IPS DF 6.9 (cell line): ENCODE measurements at regions not wholly inside any gene's neighbourhood (a gene's known extent, or its start where the extent isn't known, plus 50 kb on each side); places are given as distances from the start of the nearest gene placed in this dataset.

Source experiments
- DNase-seq: peaks from one replicate; pipeline ENCODE4 v3.0.0-alpha.2; 2013; ENCODE audit warnings: low read depth, low spot score
- H3K27ac ChIP-seq: one replicate; pipeline ENCODE4 v1.5.1; 2013; ENCODE audit warnings: low read length, control low read depth
- H3K27me3 ChIP-seq: 2 replicates; pipeline ENCODE4 v1.6.1; 2013; ENCODE audit warnings: mild to moderate bottlenecking, low read length; ENCODE audit not compliant: control insufficient read depth, insufficient read depth
- H3K36me3 ChIP-seq: 2 replicates; pipeline ENCODE4 v1.6.1; 2013; ENCODE audit warnings: low read length; ENCODE audit not compliant: control insufficient read depth, insufficient read depth
- H3K4me1 ChIP-seq: 2 replicates; pipeline ENCODE4 v1.6.1; 2013; ENCODE audit warnings: low read length; ENCODE audit not compliant: control insufficient read depth, insufficient read depth
- H3K4me3 ChIP-seq: 2 replicates; pipeline ENCODE4 v1.5.1; 2013; ENCODE audit warnings: mild to moderate bottlenecking, low read length
- H3K9me3 ChIP-seq: 2 replicates; pipeline ENCODE4 v1.6.1; 2013; ENCODE audit warnings: low read length, inconsistent platforms; ENCODE audit not compliant: control insufficient read depth, insufficient read depth
- WGBS: extraction: QIAGEN DNeasy Blood & Tissue Kit; methylation state at CpG from one replicate; pipeline ENCODE4 v1.1.7; 2013; ENCODE audit warnings: mixed read lengths, missing lambda C conversion rate; ENCODE audit not compliant: insufficient read length, insufficient coverage; 5-methylcytosine and 5-hydroxymethylcytosine counted together

DNA sequence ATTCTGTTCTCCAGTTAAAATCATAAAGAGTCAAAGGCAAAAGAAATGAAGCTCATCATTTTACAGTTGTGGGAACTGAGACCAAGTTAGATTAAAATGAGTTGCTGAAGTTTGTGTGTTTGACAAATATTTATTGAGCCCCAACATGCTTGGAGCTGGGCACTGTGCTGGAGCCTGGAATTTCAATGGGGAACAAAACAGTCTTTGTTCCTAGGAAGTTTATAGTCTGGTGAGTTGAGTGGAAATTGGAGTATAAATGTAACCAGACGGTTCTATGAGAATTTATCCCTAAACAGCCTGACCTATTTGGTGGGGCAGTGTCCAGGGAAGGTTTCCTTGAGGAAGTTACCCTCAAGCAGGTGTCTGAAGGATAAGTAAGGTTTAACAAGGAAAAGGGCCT, 294.4 kb downstream of the PRDM2 start:
- DNase-seq: no peak
- Histone ChIP-seq H3K27me3 (no peaks in the 10 kb centered on the region), H3K4me1 (no peaks in the 10 kb centered on the region), H3K9me3 (no peaks in the 10 kb centered on the region; the same call in 1 of the 2 replicates), H3K27ac (no peak overlapping the region), H3K4me3 (no peak overlapping the region), H3K36me3 (no peaks in the 10 kb centered on the region)
- no CpG with 5 or more reads among the region's 1 CpG for WGBS

DNA sequence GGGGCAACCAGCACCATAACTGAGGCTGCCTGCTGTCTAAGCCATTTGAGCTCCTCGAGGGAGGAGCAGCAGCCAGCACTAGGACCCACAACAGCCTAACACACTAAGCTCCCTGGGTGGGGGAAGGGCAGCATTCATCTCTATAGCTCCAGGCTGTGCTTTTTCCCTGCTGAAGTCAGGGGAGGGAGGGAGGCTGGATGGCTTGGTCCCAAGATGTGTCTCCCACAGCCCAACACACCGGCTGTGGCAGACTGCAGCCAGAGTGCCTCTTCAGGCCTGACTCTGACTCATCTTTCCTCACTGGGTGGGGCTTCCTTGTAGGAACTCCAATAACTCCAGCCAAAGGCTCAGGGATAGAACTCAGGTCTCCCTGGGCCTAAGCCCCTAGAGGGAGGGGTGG, 296.3 kb downstream of the PRDM2 start:
- Histone ChIP-seq H3K36me3 (no peaks in the 10 kb centered on the region), H3K27me3 (no peaks in the 10 kb centered on the region), H3K4me3 (no peak overlapping the region), H3K9me3 (no peaks in the 10 kb centered on the region; the same call in 1 of the 2 replicates), H3K4me1 (no peaks in the 10 kb centered on the region), H3K27ac (no peak overlapping the region)
- WGBS: no CpG with 5 or more reads among the region's 2 CpGs
- no peak for DNase-seq

DNA sequence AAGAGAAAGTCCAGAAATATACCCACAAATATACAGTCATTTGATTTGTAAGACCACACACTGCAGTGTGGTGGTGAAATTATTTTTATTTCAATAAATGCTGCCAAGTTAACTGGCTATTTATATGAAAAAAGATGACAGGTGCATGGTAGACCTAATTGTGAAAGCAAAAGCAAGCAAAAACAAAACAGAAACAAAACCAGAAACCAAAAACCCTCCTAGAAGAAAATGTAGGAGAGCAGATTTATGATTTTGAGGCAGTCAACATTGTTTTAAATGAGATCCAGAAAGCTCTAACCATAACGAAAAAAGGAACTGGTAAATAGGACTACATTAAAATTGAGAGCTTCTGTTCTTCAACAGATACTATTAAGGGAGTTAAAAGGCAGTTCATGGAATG, 303.6 kb downstream of the PRDM2 start:
- H3K4me3 ChIP-seq: no peak overlapping the region
- no peaks in the 10 kb centered on the region for H3K9me3 ChIP-seq
- DNase-seq: no peak
- H3K27me3 ChIP-seq: no peaks in the 10 kb centered on the region
- H3K4me1 ChIP-seq: no peaks in the 10 kb centered on the region
- no CpG with 5 or more reads among the region's 1 CpG for WGBS
- H3K36me3 ChIP-seq: no peaks in the 10 kb centered on the region
- H3K27ac ChIP-seq: no peak overlapping the region

DNA sequence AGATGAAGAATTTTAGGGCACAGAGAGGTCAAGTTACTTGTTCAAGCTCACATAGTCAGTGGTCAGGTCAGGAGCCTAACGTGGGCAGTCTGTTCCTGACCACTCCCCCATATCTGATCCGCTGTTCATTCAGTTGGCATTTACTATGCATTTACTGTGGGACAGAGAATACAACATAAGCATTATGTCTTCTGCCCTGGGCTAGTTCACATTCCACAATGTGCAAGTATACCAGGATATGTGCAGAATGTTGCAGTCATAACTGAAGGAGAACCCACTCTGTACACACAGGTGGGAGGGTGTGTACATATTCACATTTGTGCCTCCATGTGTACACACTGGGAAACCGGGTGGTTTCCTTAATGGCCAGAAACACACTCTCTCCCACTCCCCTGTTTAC, 309.6 kb downstream of the PRDM2 start:
- no CpG with 5 or more reads among the region's 3 CpGs for WGBS
- Histone ChIP-seq H3K9me3 (no peaks in the 10 kb centered on the region), H3K36me3 (no peaks in the 10 kb centered on the region), H3K4me1 (no peaks in the 10 kb centered on the region; the same call in none of the 2 replicates), H3K4me3 (no peak overlapping the region), H3K27ac (no peak overlapping the region), H3K27me3 (no peaks in the 10 kb centered on the region)
- DNase-seq: no peak

DNA sequence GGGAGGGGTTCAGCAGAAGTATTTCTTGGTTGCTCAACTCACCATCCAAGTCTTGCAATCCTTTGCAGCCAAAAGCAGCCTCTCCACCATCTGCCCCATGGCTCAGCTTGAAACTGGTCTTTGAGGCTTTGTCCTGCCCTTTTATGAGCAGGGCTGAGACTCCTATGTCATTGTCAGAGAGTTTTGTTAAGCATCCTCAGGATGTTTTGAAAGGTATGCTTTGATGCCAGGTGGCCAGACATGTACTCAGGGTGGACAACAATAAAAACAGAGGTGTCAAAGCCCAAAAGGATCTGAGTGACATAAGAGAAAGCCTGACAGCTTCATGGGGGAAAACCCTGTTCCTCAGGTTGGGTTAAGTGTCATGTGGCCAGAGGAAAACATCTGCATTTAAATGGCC, 310.5 kb downstream of the PRDM2 start:
- no peak for DNase-seq
- H3K4me3 ChIP-seq: no peak overlapping the region
- no peaks in the 10 kb centered on the region for H3K36me3 ChIP-seq
- H3K27me3 ChIP-seq: no peaks in the 10 kb centered on the region
- no peaks in the 10 kb centered on the region; the same call in none of the 2 replicates for H3K4me1 ChIP-seq
- no peaks in the 10 kb centered on the region for H3K9me3 ChIP-seq
- no peak overlapping the region for H3K27ac ChIP-seq

DNA sequence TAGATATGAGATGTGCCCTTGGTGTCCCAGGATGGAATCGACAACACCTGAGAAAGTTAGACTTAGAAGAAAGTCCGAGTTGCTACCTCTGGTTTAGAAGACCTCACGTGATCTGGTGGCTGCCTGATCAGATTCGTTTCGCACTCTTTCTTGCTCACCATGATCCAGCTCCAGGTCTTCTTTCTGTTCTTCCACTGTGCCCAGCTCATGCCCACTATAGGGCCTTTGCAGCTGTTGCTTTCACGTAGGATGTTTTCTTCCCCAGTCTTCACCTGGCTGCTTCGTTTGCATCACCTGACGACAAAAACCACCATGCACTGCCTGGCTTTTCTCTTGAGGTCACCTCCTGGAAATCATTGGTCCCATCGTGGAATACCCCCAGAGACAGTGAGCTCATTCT, 311.1 kb downstream of the PRDM2 start:
- no peak for DNase-seq
- Histone ChIP-seq H3K27me3 (no peaks in the 10 kb centered on the region), H3K4me3 (no peak overlapping the region), H3K36me3 (no peaks in the 10 kb centered on the region), H3K4me1 (no peaks in the 10 kb centered on the region; the same call in none of the 2 replicates), H3K9me3 (no peaks in the 10 kb centered on the region), H3K27ac (no peak overlapping the region)
- WGBS: no CpG with 5 or more reads among the region's 9 CpGs

DNA sequence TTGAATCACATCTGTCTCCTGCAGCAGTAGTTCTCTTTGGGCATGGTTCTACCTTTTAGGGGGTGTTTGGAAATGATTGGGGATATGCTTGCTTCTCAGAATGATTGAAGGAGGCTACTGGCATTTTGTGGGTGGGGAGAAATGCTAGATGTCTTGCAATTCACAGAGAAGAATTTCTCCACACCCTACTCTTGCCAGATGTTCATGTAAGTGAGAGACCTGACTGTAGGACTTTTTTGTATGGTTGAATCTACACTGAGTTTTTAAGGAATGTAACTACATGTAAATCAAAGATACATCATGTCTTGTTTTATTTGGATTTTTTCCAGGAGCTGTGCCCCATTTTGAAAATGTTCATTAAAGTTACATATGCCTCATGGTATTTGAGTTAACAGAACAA, 311.9 kb downstream of the PRDM2 start:
- Histone ChIP-seq H3K27me3 (no peaks in the 10 kb centered on the region), H3K4me1 (no peaks in the 10 kb centered on the region; the same call in none of the 2 replicates), H3K4me3 (no peak overlapping the region), H3K36me3 (no peaks in the 10 kb centered on the region), H3K9me3 (no peaks in the 10 kb centered on the region), H3K27ac (no peak overlapping the region)
- no peak for DNase-seq

DNA sequence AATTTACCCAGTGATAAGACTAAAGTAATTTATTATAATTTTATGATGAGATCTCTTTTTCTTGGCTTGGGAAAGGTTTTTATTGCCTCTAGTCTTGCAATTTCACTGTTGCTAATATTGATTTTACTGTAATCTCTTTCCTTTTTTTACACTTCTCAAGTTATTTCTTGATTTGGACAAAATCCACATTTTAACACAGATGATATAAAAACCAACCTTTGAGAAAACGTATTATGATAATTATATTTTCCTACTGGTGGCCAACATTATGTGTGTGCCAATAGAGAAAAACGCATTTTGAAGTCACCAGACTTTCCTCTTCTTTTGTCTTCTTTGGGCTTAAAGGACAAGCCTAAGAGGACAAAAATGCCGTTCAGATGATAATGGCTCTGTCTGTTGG, 314.9 kb downstream of the PRDM2 start:
- no CpG with 5 or more reads among the region's 3 CpGs for WGBS
- DNase-seq: no peak

DNA sequence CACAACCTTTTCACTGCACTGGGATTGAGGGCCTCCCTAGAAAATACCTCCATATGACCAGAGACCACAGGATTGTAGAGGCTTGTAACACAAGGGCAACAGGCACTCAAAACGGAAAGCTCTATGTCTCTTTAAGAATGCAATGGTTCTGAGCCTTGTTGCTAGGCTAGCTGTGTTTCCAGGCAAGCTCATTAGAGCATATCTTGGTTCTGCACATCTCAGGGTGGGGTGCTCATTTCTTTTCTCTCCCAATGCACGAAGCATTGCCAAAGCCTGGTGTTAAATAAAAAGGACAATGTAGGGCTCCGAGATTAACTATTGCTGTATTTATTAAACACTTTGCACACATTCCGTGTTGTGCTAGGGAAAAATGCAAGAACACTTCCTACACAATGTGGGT, 315.9 kb downstream of the PRDM2 start:
- H3K36me3 ChIP-seq: no peaks in the 10 kb centered on the region
- DNase-seq: no peak
- H3K27ac ChIP-seq: no peak overlapping the region
- no CpG with 5 or more reads among the region's 4 CpGs for WGBS
- H3K4me3 ChIP-seq: no peak overlapping the region
- no peaks in the 10 kb centered on the region; the same call in 1 of the 2 replicates for H3K4me1 ChIP-seq
- no peaks in the 10 kb centered on the region for H3K9me3 ChIP-seq
- H3K27me3 ChIP-seq: no peaks in the 10 kb centered on the region

More for the DNA sequence above, 314.9 kb downstream of the PRDM2 start:
- Histone ChIP-seq H3K27me3 (no peaks in the 10 kb centered on the region), H3K36me3 (no peaks in the 10 kb centered on the region), H3K9me3 (no peaks in the 10 kb centered on the region), H3K27ac (no peak overlapping the region), H3K4me3 (no peak overlapping the region), H3K4me1 (no peaks in the 10 kb centered on the region; the same call in none of the 2 replicates)

DNA sequence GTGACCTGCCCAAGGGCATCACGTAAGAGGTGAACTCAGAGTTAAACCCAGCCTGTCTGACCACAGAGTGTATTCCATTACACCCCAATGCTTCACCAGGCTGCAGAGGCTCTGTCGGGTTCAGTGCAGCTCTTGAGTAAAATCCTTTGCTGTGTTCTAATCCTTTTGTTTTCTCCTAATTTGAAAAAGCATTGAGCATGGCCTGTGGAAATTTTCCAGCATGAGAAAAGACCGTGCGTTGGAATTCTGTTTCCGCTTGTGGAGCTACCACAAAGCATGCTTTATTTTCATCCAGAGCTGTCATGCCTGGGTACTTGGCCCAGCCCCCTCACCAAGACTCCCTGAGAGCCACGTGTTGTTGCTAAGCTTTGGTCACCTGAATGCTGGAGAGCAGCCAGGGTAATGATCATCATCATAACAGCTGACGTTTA, 317.6 kb downstream of the PRDM2 start:
- no peaks in the 10 kb centered on the region for H3K4me1 ChIP-seq
- H3K36me3 ChIP-seq: no peaks in the 10 kb centered on the region
- no peaks in the 10 kb centered on the region for H3K27me3 ChIP-seq
- no peaks in the 10 kb centered on the region for H3K9me3 ChIP-seq
- WGBS: no CpG with 5 or more reads among the region's 7 CpGs
- H3K4me3 ChIP-seq: no peak overlapping the region
- no peak overlapping the region for H3K27ac ChIP-seq
- DNase-seq: no peak

DNA sequence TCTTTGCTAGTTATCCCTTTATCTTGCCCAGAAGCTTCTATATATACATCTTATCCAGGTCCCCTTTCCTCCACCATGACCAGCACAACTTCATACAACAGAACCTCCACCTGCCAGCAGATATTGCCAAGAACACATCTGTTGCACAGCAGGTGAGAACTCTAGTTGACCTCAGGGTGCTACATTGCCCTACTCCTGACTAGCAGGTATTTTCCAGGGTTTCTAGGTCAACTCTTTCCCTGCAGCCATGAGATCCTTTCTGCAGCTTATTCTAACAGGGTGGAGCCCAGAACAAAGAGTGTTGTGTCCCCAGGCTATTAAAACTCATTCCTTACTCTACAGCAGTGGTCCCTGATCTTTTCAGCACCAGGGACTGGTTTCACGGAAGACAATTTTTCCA, 319.5 kb downstream of the PRDM2 start:
- no peaks in the 10 kb centered on the region for H3K9me3 ChIP-seq
- no peaks in the 10 kb centered on the region for H3K36me3 ChIP-seq
- H3K27me3 ChIP-seq: no peaks in the 10 kb centered on the region
- H3K4me3 ChIP-seq: no peak overlapping the region
- no peak overlapping the region for H3K27ac ChIP-seq
- no peak for DNase-seq
- no CpG with 5 or more reads among the region's 1 CpG for WGBS
- no peaks in the 10 kb centered on the region for H3K4me1 ChIP-seq
